ENCODE measurements at regions not wholly inside any gene's neighbourhood (a gene's known extent, or its start where the extent isn't known, plus 50 kb on each side); places are given as distances from the start of the nearest gene placed in this dataset.

DNA sequence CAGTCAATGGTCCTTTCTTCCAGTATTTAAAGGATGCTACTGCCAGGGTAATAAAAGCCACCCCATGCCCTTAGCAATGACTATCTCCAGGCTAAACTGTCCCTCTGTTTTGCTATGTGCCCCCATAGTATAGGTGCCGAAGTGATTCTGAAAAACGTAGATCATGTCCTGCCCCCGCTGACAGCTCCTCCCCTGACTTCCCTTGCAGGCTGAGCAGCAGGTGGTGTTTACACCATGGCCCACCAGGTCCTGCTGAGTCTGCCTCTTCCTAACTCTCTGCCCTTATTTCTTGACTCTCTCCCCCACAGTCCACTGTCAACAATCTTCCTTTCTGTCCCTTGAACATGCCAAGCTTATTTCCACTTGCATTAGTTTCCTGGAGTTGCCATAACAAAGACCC, 352.5 kb upstream of the TSHZ2 start:
- Histone ChIP-seq H3K79me2 (ENCODE audit: insufficient read depth, low read length) (no peaks in the 10 kb centered on the region), H3K9ac (ENCODE audit: low read length) (no peak overlapping the region), H3K27me3 (ENCODE audit: insufficient read depth, low read length) (no peaks in the 10 kb centered on the region), H2AFZ (ENCODE audit: low read depth, low read length, poor library complexity, severe bottlenecking) (no peak overlapping the region), H3K36me3 (ENCODE audit: control insufficient read depth in 1 of 2, insufficient read depth in 2 of 2, low read length in 2 of 2) (no peaks in the 10 kb centered on the region), H3K9me2 (ENCODE audit: insufficient read depth) (no peaks in the 10 kb centered on the region), H3K9me3 (ENCODE audit: control insufficient read depth in 1 of 2, insufficient read depth in 1 of 2, low read depth in 1 of 2, low read length in 2 of 2) (peaks cover 0 to 21% of the 10 kb centered on the region in 2 experiments; a peak in 1 of 4 replicates), H4K20me1 (ENCODE audit: insufficient read depth) (no peaks in the 10 kb centered on the region), H3K27ac (ENCODE audit: low read depth, low read length) (no peak overlapping the region), H3K4me2 (ENCODE audit: low read length) (no peak overlapping the region), H3K4me1 (ENCODE audit: control insufficient read depth in 1 of 2, insufficient read depth in 2 of 2, low read length in 2 of 2) (no peaks in the 10 kb centered on the region), H3K4me3 (replicated peaks in 1 of 2; ENCODE audit: low read depth in 1 of 2, low read length in 2 of 2) (no peak overlapping the region)
- ChIA-PET POLR2A (no interaction called here), RAD21 (ENCODE audit: low non-redundant PET in 1 of 2, low total read pairs in 2 of 2, uncharacterized antibody in 2 of 2, unreplicated experiment in 2 of 2) (no interaction called here), CTCF (no interaction called here)
- no TSS peak for BruUV-seq (replicated peaks)
- DNase-seq (ENCODE audit: low read depth, low spot score) (no peak), ATAC-seq (no peak)
- no peak for TF ChIP-seq ZNF274 (IDR thresholded peaks at IDR 0.05; ENCODE audit: low read depth, low read length)
- TF ChIP-seq, protein P1, sequence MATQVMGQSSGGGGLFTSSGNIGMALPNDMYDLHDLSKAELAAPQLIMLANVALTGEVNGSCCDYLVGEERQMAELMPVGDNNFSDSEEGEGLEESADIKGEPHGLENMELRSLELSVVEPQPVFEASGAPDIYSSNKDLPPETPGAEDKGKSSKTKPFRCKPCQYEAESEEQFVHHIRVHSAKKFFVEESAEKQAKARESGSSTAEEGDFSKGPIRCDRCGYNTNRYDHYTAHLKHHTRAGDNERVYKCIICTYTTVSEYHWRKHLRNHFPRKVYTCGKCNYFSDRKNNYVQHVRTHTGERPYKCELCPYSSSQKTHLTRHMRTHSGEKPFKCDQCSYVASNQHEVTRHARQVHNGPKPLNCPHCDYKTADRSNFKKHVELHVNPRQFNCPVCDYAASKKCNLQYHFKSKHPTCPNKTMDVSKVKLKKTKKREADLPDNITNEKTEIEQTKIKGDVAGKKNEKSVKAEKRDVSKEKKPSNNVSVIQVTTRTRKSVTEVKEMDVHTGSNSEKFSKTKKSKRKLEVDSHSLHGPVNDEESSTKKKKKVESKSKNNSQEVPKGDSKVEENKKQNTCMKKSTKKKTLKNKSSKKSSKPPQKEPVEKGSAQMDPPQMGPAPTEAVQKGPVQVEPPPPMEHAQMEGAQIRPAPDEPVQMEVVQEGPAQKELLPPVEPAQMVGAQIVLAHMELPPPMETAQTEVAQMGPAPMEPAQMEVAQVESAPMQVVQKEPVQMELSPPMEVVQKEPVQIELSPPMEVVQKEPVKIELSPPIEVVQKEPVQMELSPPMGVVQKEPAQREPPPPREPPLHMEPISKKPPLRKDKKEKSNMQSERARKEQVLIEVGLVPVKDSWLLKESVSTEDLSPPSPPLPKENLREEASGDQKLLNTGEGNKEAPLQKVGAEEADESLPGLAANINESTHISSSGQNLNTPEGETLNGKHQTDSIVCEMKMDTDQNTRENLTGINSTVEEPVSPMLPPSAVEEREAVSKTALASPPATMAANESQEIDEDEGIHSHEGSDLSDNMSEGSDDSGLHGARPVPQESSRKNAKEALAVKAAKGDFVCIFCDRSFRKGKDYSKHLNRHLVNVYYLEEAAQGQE (IDR thresholded peaks at IDR 0.05; ENCODE audit: low read depth): no peak
- TF ChIP-seq, protein P2, sequence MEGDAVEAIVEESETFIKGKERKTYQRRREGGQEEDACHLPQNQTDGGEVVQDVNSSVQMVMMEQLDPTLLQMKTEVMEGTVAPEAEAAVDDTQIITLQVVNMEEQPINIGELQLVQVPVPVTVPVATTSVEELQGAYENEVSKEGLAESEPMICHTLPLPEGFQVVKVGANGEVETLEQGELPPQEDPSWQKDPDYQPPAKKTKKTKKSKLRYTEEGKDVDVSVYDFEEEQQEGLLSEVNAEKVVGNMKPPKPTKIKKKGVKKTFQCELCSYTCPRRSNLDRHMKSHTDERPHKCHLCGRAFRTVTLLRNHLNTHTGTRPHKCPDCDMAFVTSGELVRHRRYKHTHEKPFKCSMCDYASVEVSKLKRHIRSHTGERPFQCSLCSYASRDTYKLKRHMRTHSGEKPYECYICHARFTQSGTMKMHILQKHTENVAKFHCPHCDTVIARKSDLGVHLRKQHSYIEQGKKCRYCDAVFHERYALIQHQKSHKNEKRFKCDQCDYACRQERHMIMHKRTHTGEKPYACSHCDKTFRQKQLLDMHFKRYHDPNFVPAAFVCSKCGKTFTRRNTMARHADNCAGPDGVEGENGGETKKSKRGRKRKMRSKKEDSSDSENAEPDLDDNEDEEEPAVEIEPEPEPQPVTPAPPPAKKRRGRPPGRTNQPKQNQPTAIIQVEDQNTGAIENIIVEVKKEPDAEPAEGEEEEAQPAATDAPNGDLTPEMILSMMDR (IDR thresholded peaks at IDR 0.05 in 2 of 3, conservative IDR thresholded peaks at IDR 0.05 in 1 of 3; ENCODE audit: borderline replicate concordance in 1 of 3, insufficient read depth in 1 of 3, low read depth in 2 of 3, low read length in 2 of 3): no peak
- no peak for TF ChIP-seq CBX3 (IDR thresholded peaks at IDR 0.05; ENCODE audit: low read depth)
- TF ChIP-seq EZH2 (IDR thresholded peaks at IDR 0.05): no peak
- no peak for TF ChIP-seq EZH2phosphoT487 (IDR thresholded peaks at IDR 0.05; ENCODE audit: borderline replicate concordance)
- no peak for TF ChIP-seq JUND (IDR thresholded peaks at IDR 0.05)
- TF ChIP-seq SIN3A (IDR thresholded peaks at IDR 0.05; ENCODE audit: low read depth): no peak
- TF ChIP-seq ZFX (IDR thresholded peaks at IDR 0.05): no peak
- no peak for TF ChIP-seq FOSL1 (IDR thresholded peaks at IDR 0.05; ENCODE audit: low read depth)
- TF ChIP-seq SP1 (IDR thresholded peaks at IDR 0.05; ENCODE audit: low read depth): no peak
- TF ChIP-seq RAD21 (IDR thresholded peaks at IDR 0.05; ENCODE audit: low read depth): no peak
- no peak for TF ChIP-seq SRF (IDR thresholded peaks at IDR 0.05; ENCODE audit: low read depth)
- TF ChIP-seq, protein P3, sequence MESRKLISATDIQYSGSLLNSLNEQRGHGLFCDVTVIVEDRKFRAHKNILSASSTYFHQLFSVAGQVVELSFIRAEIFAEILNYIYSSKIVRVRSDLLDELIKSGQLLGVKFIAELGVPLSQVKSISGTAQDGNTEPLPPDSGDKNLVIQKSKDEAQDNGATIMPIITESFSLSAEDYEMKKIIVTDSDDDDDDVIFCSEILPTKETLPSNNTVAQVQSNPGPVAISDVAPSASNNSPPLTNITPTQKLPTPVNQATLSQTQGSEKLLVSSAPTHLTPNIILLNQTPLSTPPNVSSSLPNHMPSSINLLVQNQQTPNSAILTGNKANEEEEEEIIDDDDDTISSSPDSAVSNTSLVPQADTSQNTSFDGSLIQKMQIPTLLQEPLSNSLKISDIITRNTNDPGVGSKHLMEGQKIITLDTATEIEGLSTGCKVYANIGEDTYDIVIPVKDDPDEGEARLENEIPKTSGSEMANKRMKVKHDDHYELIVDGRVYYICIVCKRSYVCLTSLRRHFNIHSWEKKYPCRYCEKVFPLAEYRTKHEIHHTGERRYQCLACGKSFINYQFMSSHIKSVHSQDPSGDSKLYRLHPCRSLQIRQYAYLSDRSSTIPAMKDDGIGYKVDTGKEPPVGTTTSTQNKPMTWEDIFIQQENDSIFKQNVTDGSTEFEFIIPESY (IDR thresholded peaks at IDR 0.05; ENCODE audit: extremely low read depth, insufficient replicate concordance, low read length): no peak
- no peak for TF ChIP-seq POLR2AphosphoS5 (IDR thresholded peaks at IDR 0.05; ENCODE audit: low read depth, low read length)
- no peak for TF ChIP-seq ELF1 (IDR thresholded peaks at IDR 0.05; ENCODE audit: borderline replicate concordance, low read depth)
- TF ChIP-seq, protein P4, sequence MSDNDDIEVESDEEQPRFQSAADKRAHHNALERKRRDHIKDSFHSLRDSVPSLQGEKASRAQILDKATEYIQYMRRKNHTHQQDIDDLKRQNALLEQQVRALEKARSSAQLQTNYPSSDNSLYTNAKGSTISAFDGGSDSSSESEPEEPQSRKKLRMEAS (IDR thresholded peaks at IDR 0.05): no peak
- TF ChIP-seq YY1 (IDR thresholded peaks at IDR 0.05; ENCODE audit: extremely low read depth, insufficient replicate concordance, low read depth, low read length): no peak
- intact Hi-C loops (cut with micrococcal nuclease): no loop called here

Data from HCT116 (cell line).